Calu3 (cell line): ENCODE measurements at regions not wholly inside any gene's neighbourhood (a gene's known extent, or its start where the extent isn't known, plus 50 kb on each side); places are given as distances from the start of the nearest gene placed in this dataset.

Experiments
- BruUV-seq: library from RNA; stranded (reverse); fragments of 400-500 nt; replicated peaks from 2 replicates; lab custom pipeline; 2021; lab: Mats Ljungman, UMichigan
- CTCF ChIA-PET: fragments of 300-600 bp; sonication (Branson Sonifier 250); formaldehyde crosslinking; loops from one replicate; lab custom pipeline; 2022; ENCODE audit warnings: antibody characterized with exemption; lab: Charles Lee
- DNase-seq: peaks from one replicate; pipeline ENCODE4 v3.0.0; 2022
- H3K27ac Mint-ChIP-seq: one replicate; pipeline ENCODE4 v1.8.0; 2022; ENCODE audit warnings: mixed read lengths; ENCODE audit not compliant: unreplicated experiment
- H3K27me3 Mint-ChIP-seq: one replicate; pipeline ENCODE4 v1.8.0; 2022; ENCODE audit warnings: mixed read lengths; ENCODE audit not compliant: unreplicated experiment
- H3K36me3 Mint-ChIP-seq: one replicate; pipeline ENCODE4 v1.8.0; 2022; ENCODE audit warnings: mild to moderate bottlenecking, moderate library complexity, mixed read lengths; ENCODE audit not compliant: insufficient read depth, unreplicated experiment
- H3K4me1 Mint-ChIP-seq: one replicate; pipeline ENCODE4 v1.8.0; 2022; ENCODE audit warnings: mild to moderate bottlenecking, low read depth, mixed read lengths; ENCODE audit not compliant: unreplicated experiment
- H3K4me3 Mint-ChIP-seq: one replicate; pipeline ENCODE4 v1.8.0; 2022; ENCODE audit warnings: mild to moderate bottlenecking, low read depth, moderate library complexity, mixed read lengths; ENCODE audit not compliant: unreplicated experiment
- H3K9me3 Mint-ChIP-seq: one replicate; pipeline ENCODE4 v1.8.0; 2022; ENCODE audit warnings: low read depth, mixed read lengths; ENCODE audit not compliant: unreplicated experiment
- intact Hi-C: fragments of 100-400 bp; cut with micrococcal nuclease; formaldehyde crosslinking; loops from one replicate; pipeline ENCODE4 v1.10.0; 2022; ENCODE audit not compliant: unreplicated experiment
- TF ChIP-seq, protein P1 (sequence below): fragments of 200-600 bp; IDR thresholded peaks from one replicate; pipeline ENCODE4 v1.8.0; 2022; ENCODE audit warnings: antibody characterized with exemption; ENCODE audit not compliant: unreplicated experiment

DNA sequence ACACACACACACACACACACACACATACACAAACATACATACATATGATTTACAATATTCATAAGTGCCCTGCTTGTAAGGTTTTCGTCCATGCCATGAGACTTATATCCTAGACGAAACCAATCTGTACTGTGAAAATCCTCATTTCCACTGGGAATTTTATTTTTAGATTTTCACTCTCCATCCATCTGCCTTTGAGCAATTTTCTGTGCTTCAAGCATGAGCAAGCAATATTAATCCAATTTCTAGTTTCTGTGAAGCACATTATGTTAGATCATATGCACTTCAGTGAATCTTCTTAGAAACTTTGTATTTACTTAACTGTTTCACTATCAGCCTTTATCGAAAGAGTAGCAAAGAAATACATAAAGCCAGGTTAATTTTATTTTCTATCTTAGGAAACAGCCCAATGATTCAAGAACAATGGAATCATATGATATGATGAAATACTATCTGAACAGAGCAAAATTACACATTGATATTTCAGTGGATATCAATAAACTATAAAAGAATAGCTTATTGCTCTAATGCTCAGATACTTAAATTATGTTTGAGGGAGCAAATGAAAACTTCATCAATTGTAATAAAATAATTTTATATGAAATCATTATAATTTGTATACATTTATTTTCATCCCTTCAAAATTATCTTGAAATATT lies 1100.7 kb upstream of the MIR17HG start:
- no TSS peak for BruUV-seq

DNA sequence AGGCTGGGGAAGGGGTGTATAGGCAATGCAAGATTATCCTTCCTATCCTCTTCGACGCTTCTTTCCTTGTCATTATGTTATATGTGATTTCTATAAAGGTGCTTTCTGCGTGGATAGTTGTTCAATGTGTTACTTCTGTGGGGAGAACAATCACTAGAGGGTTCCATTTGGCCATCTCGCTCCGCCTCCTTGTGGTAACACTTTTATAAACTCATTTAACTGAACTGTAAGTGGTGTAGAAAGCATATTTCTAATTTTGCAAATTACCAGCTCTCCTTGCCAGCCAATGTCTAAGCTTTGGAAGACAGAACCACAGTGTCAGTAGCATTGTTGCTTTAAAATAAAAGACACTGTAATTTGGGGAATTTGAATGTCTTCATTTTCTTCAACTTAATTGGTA lies 1093.7 kb upstream of the MIR17HG start:
- Mint-ChIP-seq H3K4me1 (no peaks in the 10 kb centered on the region), H3K4me3 (no peak overlapping the region), H3K27ac (no peak overlapping the region), H3K9me3 (no peaks in the 10 kb centered on the region), H3K27me3 (no peaks in the 10 kb centered on the region), H3K36me3 (no peaks in the 10 kb centered on the region)
- TF ChIP-seq, protein P1, sequence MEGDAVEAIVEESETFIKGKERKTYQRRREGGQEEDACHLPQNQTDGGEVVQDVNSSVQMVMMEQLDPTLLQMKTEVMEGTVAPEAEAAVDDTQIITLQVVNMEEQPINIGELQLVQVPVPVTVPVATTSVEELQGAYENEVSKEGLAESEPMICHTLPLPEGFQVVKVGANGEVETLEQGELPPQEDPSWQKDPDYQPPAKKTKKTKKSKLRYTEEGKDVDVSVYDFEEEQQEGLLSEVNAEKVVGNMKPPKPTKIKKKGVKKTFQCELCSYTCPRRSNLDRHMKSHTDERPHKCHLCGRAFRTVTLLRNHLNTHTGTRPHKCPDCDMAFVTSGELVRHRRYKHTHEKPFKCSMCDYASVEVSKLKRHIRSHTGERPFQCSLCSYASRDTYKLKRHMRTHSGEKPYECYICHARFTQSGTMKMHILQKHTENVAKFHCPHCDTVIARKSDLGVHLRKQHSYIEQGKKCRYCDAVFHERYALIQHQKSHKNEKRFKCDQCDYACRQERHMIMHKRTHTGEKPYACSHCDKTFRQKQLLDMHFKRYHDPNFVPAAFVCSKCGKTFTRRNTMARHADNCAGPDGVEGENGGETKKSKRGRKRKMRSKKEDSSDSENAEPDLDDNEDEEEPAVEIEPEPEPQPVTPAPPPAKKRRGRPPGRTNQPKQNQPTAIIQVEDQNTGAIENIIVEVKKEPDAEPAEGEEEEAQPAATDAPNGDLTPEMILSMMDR: no peak
- CTCF ChIA-PET: no interaction called here
- no TSS peak for BruUV-seq
- no peak for DNase-seq
- intact Hi-C loops: no loop called here

More for the DNA sequence above, 1100.7 kb upstream of the MIR17HG start:
- no peaks in the 10 kb centered on the region for H3K9me3 Mint-ChIP-seq
- H3K4me3 Mint-ChIP-seq: no peak overlapping the region
- CTCF ChIA-PET: no interaction called here
- H3K27ac Mint-ChIP-seq: no peak overlapping the region
- TF ChIP-seq, protein P1: no peak
- H3K27me3 Mint-ChIP-seq: no peaks in the 10 kb centered on the region
- H3K36me3 Mint-ChIP-seq: no peaks in the 10 kb centered on the region
- no peak for DNase-seq
- intact Hi-C loops: no loop called here
- H3K4me1 Mint-ChIP-seq: no peaks in the 10 kb centered on the region

DNA sequence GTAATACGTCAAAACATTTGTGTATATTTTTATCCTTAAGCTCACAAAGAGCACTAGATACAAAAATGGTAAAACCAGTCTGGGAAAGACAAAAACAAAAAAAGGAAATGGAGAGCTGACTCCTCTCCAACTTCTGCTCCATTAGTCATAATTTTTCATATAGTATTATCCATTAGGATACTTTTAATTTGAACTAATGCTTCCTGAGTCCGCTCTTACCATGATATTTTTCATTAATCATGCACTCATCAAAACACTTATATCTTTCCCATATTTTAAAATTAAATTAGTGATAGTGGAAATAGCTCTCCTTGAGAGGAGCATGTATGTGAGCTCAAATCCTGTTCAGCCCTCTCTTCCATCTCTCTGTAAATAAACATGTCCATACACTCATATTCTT lies 1093.0 kb upstream of the MIR17HG start:
- TF ChIP-seq, protein P1: no peak
- no TSS peak for BruUV-seq
- H3K36me3 Mint-ChIP-seq: no peaks in the 10 kb centered on the region
- H3K27me3 Mint-ChIP-seq: no peaks in the 10 kb centered on the region
- H3K9me3 Mint-ChIP-seq: no peaks in the 10 kb centered on the region
- no peak for DNase-seq
- no peaks in the 10 kb centered on the region for H3K4me1 Mint-ChIP-seq
- intact Hi-C loops: no loop called here
- H3K27ac Mint-ChIP-seq: no peak overlapping the region
- no peak overlapping the region for H3K4me3 Mint-ChIP-seq
- CTCF ChIA-PET: no interaction called here

DNA sequence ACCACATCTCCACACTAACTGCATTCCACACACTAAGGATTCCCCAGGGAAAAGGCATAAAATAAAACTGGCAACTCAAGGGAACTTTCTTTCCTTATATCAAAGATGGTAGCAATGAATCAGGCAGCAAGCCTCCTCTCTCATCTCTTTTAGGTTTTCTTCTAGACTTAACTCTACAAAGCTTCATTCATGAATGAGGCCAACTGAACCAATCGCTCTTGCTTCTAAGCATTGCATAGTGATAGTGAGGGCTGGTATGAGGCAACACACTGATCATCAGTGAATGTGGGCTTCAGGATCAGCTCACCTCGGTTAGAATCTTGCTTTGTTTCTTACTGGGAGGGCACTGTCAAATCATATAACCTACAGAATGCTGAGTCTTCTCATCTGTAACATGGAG lies 1090.7 kb upstream of the MIR17HG start:
- CTCF ChIA-PET: no interaction called here
- TF ChIP-seq, protein P1: no peak
- H3K27me3 Mint-ChIP-seq: no peaks in the 10 kb centered on the region
- DNase-seq: no peak
- intact Hi-C loops: no loop called here
- no TSS peak for BruUV-seq
- H3K4me3 Mint-ChIP-seq: no peak overlapping the region
- H3K9me3 Mint-ChIP-seq: no peaks in the 10 kb centered on the region
- H3K4me1 Mint-ChIP-seq: no peaks in the 10 kb centered on the region
- H3K27ac Mint-ChIP-seq: no peak overlapping the region
- H3K36me3 Mint-ChIP-seq: no peaks in the 10 kb centered on the region
